Parathyroid adenoma (tissue), 2 donors: ENCODE measurements at regions not wholly inside any gene's neighbourhood (a gene's known extent, or its start where the extent isn't known, plus 50 kb on each side); places are given as distances from the start of the nearest gene placed in this dataset.
"Not testable (repeated sequence)": the region's sequence is repeated elsewhere in the genome, so short reads cannot be mapped to it uniquely, and the experiment has no call there.

Source experiments
- H2AFZ ChIP-seq: fragments of 300-600 bp; sonication (generic); one replicate; pipeline ENCODE4 v1.7.0; 2017; ENCODE audit warnings: antibody characterized with exemption, mild to moderate bottlenecking
- H3K27ac ChIP-seq: fragments of 300-600 bp; sonication (generic); one replicate; pipeline ENCODE4 v1.7.0; 2017
- H3K27me3 ChIP-seq: fragments of 300-600 bp; sonication (generic); one replicate; pipeline ENCODE4 v1.7.0; 2017; ENCODE audit warnings: low read length; ENCODE audit not compliant: control insufficient read depth, insufficient read depth
- H3K36me3 ChIP-seq: fragments of 300-600 bp; sonication (generic); one replicate; pipeline ENCODE4 v1.7.0; 2017; ENCODE audit warnings: low read length; ENCODE audit not compliant: control insufficient read depth, insufficient read depth
- H3K4me1 ChIP-seq: fragments of 300-600 bp; sonication (generic); one replicate; pipeline ENCODE4 v1.7.0; 2017; ENCODE audit warnings: control low read depth
- H3K4me2 ChIP-seq: fragments of 300-600 bp; sonication (generic); one replicate; pipeline ENCODE4 v1.7.0; 2017; ENCODE audit warnings: low read length
- H3K4me3 ChIP-seq: fragments of 300-600 bp; sonication (generic); one replicate; pipeline ENCODE4 v1.7.0; 2017; ENCODE audit warnings: low read depth, low read length
- H3K79me2 ChIP-seq: fragments of 300-600 bp; sonication (generic); one replicate; pipeline ENCODE4 v1.7.0; 2017; ENCODE audit warnings: control low read depth
- H3K9ac ChIP-seq: fragments of 300-600 bp; sonication (generic); one replicate; pipeline ENCODE4 v1.7.0; 2017; ENCODE audit warnings: mild to moderate bottlenecking
- H3K9me3 ChIP-seq: fragments of 300-600 bp; sonication (generic); one replicate; pipeline ENCODE4 v1.7.0; 2017; ENCODE audit warnings: low read length; ENCODE audit not compliant: control insufficient read depth
- CTCF ChIP-seq: fragments of 300-600 bp; sonication (generic); IDR thresholded peaks from one replicate; pipeline ENCODE4 v1.7.0; 2017; ENCODE audit warnings: antibody characterized with exemption, mild to moderate bottlenecking
- donor health status: primary hyperparathyroidism.

GRCh38 chr5:33136785-33137184 is 304.0 kb upstream of the TARS1 start:
- Histone ChIP-seq H3K9me3 (no peaks in the 10 kb centered on the region), H3K4me2 (no peak overlapping the region), H2AFZ (no peak overlapping the region), H3K4me1 (no peaks in the 10 kb centered on the region), H3K9ac (no peak overlapping the region), H3K79me2 (no peaks in the 10 kb centered on the region), H3K36me3 (no peaks in the 10 kb centered on the region), H3K27ac (no peak overlapping the region), H3K4me3 (no peak overlapping the region), H3K27me3 (no peaks in the 10 kb centered on the region)
- no peak for TF ChIP-seq CTCF

DNA sequence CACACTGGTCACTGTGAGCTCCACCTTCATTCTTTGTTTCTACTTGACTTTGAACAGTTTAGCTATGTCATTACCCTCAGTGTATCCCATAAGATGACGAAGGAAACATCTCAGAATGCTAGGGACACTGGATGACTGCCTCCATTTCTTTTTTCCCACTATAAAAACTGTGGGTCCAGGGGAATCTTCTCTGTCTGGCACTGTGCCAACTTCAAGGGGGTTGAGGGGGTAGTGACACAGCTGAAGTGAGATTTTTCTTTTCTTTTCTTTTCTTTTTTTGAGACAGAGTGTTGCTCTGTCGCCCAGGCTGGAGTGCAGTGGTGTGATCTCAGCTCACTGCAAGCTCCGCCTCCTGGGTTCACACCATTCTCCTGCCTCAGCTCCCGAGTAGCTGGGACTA is 302.6 kb upstream of the TARS1 start:
- not testable (repeated sequence) for H3K27ac ChIP-seq, H3K4me3 ChIP-seq, H3K36me3 ChIP-seq, H2AFZ ChIP-seq, H3K27me3 ChIP-seq, H3K9me3 ChIP-seq, H3K4me1 ChIP-seq, H3K4me2 ChIP-seq, H3K9ac ChIP-seq, H3K79me2 ChIP-seq

DNA sequence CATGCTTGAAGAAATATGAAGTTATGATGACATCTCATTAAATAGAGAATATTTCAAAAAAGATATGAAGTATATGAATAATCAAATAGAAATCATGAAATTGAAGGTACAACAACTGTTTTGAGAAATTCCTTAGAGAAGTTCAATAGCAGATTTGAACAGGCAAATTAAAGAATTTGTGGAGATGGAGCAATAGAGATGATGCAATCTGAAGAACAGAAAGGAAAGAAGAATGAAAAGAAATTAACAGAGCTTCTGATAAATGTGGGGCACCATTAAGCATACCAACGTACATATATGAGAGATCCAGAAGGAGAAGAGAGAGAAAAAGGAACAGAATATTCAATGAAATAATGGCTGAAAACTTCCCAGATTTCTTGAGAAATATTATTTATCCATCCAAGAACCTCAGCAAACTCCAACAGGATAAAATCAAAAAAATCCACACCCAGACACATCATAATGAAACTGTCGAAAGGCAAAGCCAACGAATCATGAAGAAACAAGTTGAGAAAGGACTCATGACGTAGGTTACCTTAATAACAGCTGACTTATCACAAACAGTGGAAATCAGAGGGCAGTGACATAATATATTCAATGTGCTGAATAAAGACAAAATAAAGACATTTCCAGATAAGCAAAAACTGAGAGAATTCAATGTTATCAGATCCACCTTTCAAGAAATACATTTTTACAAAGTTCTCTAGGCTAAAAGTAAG is 297.2 kb upstream of the TARS1 start:
- Histone ChIP-seq H3K79me2 (no peaks in the 10 kb centered on the region), H3K9me3 (no peaks in the 10 kb centered on the region), H3K27me3 (no peaks in the 10 kb centered on the region), H3K4me2 (no peak overlapping the region), H3K36me3 (no peaks in the 10 kb centered on the region), H3K4me3 (no peak overlapping the region), H3K4me1 (no peaks in the 10 kb centered on the region), H2AFZ (no peak overlapping the region), H3K9ac (no peak overlapping the region), H3K27ac (no peak overlapping the region)
- no peak for TF ChIP-seq CTCF

- Histone ChIP-seq H3K4me1 (no peaks in the 10 kb centered on the region), H3K27me3 (no peaks in the 10 kb centered on the region), H2AFZ (no peak overlapping the region), H3K79me2 (no peaks in the 10 kb centered on the region), H3K4me3 (no peak overlapping the region), H3K27ac (no peak overlapping the region), H3K36me3 (no peaks in the 10 kb centered on the region), H3K4me2 (no peak overlapping the region), H3K9ac (no peak overlapping the region), H3K9me3 (no peaks in the 10 kb centered on the region)
- no peak for TF ChIP-seq CTCF
These were observed 293.9 kb upstream of the TARS1 start for GRCh38 chr5:33146881-33147280.

DNA sequence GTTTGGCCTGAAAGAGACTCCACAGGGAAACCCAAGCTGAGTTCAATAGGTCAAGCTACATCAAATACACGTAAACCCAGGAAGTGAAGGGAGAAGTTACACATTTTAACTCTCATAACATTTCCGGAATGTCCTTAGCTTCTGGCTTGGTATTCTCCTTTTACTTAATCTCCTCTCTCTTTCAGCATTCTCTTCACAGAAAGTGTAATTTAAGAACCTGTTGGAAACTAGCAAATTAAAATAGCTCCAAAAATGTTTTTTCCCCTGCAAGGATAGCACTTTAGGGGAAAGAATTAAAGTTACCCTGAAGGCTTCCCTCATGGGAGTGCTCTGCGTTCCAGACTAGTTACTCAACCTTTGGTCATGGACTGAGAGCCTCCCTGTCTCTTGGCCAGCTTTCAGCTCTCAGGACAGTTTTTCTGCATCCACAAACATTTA is 292.7 kb upstream of the TARS1 start:
- no peak overlapping the region for H3K4me2 ChIP-seq
- no peaks in the 10 kb centered on the region for H3K36me3 ChIP-seq
- H3K9ac ChIP-seq, result no peak overlapping the region
- H2AFZ ChIP-seq, result no peak overlapping the region
- no peaks in the 10 kb centered on the region for H3K9me3 ChIP-seq
- H3K27me3 ChIP-seq, result no peaks in the 10 kb centered on the region
- TF ChIP-seq CTCF, result no peak
- no peak overlapping the region for H3K4me3 ChIP-seq
- H3K79me2 ChIP-seq, result no peaks in the 10 kb centered on the region
- H3K4me1 ChIP-seq, result no peaks in the 10 kb centered on the region
- H3K27ac ChIP-seq, result no peak overlapping the region
